GM06990 (cell line): ENCODE measurements at regions not wholly inside any gene's neighbourhood (a gene's known extent, or its start where the extent isn't known, plus 50 kb on each side); places are given as distances from the start of the nearest gene placed in this dataset.

Experiments used
- DNase-seq: peaks from one replicate; pipeline ENCODE4 v3.0.0-alpha.2; 2011; ENCODE audit not compliant: insufficient read length; ENCODE audit errors: extremely low read depth
- H3K27me3 ChIP-seq: replicated peaks from 2 replicates; pipeline ENCODE4 v1.6.0; 2011; ENCODE audit warnings: low read length; ENCODE audit not compliant: control insufficient read depth, insufficient read depth
- H3K36me3 ChIP-seq: 2 replicates; pipeline ENCODE4 v1.5.1; 2011; ENCODE audit warnings: low read length; ENCODE audit not compliant: control insufficient read depth, insufficient read depth
- H3K4me3 ChIP-seq: replicated peaks from 2 replicates; pipeline ENCODE4 v1.5.1; 2011; ENCODE audit warnings: low read depth, mild to moderate bottlenecking, control low read depth, low read length
- CTCF ChIP-seq: IDR thresholded peaks from 2 replicates; pipeline ENCODE4 v1.5.1; 2011; ENCODE audit warnings: low read length, control low read depth, mild to moderate bottlenecking, inconsistent platforms; ENCODE audit not compliant: insufficient read depth, poor library complexity, severe bottlenecking

DNA sequence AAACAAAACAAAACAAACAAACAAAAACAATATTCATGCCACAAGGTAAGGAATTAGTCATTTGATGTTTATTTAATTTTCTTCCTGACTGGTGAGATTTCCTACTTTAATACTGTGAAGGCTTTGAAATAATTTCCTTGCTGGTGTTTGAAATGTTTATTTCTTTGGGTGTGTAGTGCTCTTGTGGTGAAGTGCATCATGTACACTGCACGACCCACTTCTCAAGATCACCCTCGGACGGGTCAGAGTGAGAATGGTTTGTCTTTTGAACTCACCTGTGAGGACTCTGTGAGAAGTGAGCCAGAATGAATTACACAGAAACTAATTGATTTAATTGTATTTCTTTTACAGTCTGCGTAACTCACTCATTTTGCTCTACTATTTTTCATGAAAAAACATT lies 1211.5 kb downstream of the SORCS1 start:
- no peak overlapping the region for H3K4me3 ChIP-seq
- no peak for DNase-seq
- H3K27me3 ChIP-seq = no peaks in the 10 kb centered on the region
- no peaks in the 10 kb centered on the region for H3K36me3 ChIP-seq
- no peak for TF ChIP-seq CTCF

DNA sequence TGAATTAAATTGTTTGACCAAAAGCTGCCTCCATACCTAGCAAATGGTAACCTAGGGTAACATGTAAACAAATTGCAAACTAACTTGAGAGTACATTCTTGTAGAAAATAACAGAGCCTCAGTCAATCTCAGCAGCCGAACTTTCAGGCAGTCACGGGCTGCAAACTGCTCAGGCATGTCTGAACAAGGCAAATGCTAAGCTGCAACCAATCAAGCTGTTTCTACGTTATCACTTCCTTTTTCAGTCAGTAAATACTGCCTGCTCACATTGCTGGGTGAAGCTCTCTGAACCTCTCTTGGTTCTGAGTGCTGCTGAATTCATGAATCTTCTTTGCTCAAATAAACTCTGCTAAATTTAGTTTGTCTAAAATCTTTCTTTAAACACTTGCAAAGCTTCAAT lies 1212.4 kb downstream of the SORCS1 start:
- peak; percentile 14 for DNase-seq
- no peaks in the 10 kb centered on the region for H3K36me3 ChIP-seq
- no peaks in the 10 kb centered on the region for H3K27me3 ChIP-seq
- no peak for TF ChIP-seq CTCF
- H3K4me3 ChIP-seq = no peak overlapping the region

DNA sequence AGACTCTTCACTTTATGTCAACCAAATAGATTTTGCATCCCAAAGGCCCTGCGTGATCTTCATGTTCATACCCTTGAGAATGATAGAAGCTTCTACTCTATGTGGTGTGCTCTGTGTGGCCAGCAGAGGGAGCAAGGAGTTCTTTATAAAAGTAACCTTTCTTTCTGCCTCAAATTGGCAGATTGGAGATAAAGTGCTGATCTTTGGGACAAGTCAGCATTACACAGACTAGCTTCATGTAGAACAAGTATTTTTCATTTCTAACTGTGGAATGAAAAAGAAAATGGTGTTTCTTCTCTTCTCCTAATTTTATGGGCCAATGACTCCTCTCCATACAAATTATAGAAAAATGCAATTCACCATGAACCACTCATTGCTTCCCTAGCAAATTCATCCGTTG lies 1214.1 kb downstream of the SORCS1 start:
- no peaks in the 10 kb centered on the region for H3K27me3 ChIP-seq
- TF ChIP-seq CTCF = peak; percentile 83
- no peaks in the 10 kb centered on the region for H3K36me3 ChIP-seq
- no peak overlapping the region for H3K4me3 ChIP-seq
- no peak for DNase-seq

- Histone ChIP-seq H3K4me3 (no peak overlapping the region), H3K36me3 (no peaks in the 10 kb centered on the region), H3K27me3 (no peaks in the 10 kb centered on the region)
- no peak for TF ChIP-seq CTCF
- DNase-seq = no peak
Observed at GRCh38 chr10:105949721-105950120, 1214.8 kb downstream of the SORCS1 start.

GRCh38 chr10:105925045-105925785 lies 1239.3 kb downstream of the SORCS1 start:
- DNase-seq = no peak
- Histone ChIP-seq H3K4me3 (no peak overlapping the region), H3K27me3 (no peaks in the 10 kb centered on the region), H3K36me3 (no peaks in the 10 kb centered on the region)
- no peak for TF ChIP-seq CTCF

- no peak for TF ChIP-seq CTCF
- no peaks in the 10 kb centered on the region for H3K36me3 ChIP-seq
- H3K27me3 ChIP-seq = no peaks in the 10 kb centered on the region
- DNase-seq = no peak
- H3K4me3 ChIP-seq = no peak overlapping the region
Observed at GRCh38 chr10:105921348-105921747, 1243.2 kb downstream of the SORCS1 start.
